HG02571 (cell line): ENCODE measurements at regions not wholly inside any gene's neighbourhood (a gene's known extent, or its start where the extent isn't known, plus 50 kb on each side); places are given as distances from the start of the nearest gene placed in this dataset.
A peak's percentile ranks its signal among the peaks of the same experiment; 100 is the strongest.

Experiments
- ATAC-seq: cut with Tn5 transposase; IDR thresholded peaks from one replicate; pipeline ENCODE4 v1.9.1; 2021; ENCODE audit warnings: mild to moderate bottlenecking, moderate library complexity; ENCODE audit not compliant: unreplicated experiment

GRCh38 chr13:44237881-44238421, 135.7 kb upstream of the SERP2 start:
- ATAC-seq: no peak

GRCh38 chr13:44240611-44241145, 132.9 kb upstream of the SERP2 start:
- no peak for ATAC-seq

- no peak for ATAC-seq
Observed at GRCh38 chr13:44241638-44242037, 132.0 kb upstream of the SERP2 start.

- no peak for ATAC-seq
Observed at GRCh38 chr13:44242766-44243165, 130.9 kb upstream of the SERP2 start.

- no peak for ATAC-seq
Observed at GRCh38 chr13:44243198-44243857, 130.3 kb upstream of the SERP2 start.

- ATAC-seq: no peak
Observed at GRCh38 chr13:44244288-44244687, 129.3 kb upstream of the SERP2 start.

GRCh38 chr13:44249431-44249836, 124.2 kb upstream of the SERP2 start:
- no peak for ATAC-seq

GRCh38 chr13:44252938-44253337, 120.7 kb upstream of the SERP2 start:
- no peak for ATAC-seq

GRCh38 chr13:44255771-44256364, 117.8 kb upstream of the SERP2 start:
- ATAC-seq: no peak

- no peak for ATAC-seq
Observed at GRCh38 chr13:44257796-44258195, 115.8 kb upstream of the SERP2 start.

GRCh38 chr13:44259045-44260027, 114.3 kb upstream of the SERP2 start:
- peak; percentile 69 for ATAC-seq

GRCh38 chr13:44260336-44260735, 113.3 kb upstream of the SERP2 start:
- ATAC-seq: no peak

- no peak for ATAC-seq
Observed at GRCh38 chr13:44263751-44264620, 109.6 kb upstream of the SERP2 start.

GRCh38 chr13:44266305-44266704, 107.3 kb upstream of the SERP2 start:
- no peak for ATAC-seq

GRCh38 chr13:44266772-44267171, 106.9 kb upstream of the SERP2 start:
- ATAC-seq: no peak

GRCh38 chr13:44267203-44267602, 106.4 kb upstream of the SERP2 start:
- ATAC-seq: no peak

- no peak for ATAC-seq
Observed at GRCh38 chr13:44267980-44268379, 105.6 kb upstream of the SERP2 start.

- no peak for ATAC-seq
Observed at GRCh38 chr13:44268980-44269379, 104.6 kb upstream of the SERP2 start.

- ATAC-seq: no peak
Observed at GRCh38 chr13:44270150-44270549, 103.5 kb upstream of the SERP2 start.

- ATAC-seq: no peak
Observed at GRCh38 chr13:44271031-44271455, 102.6 kb upstream of the SERP2 start.
